ENCODE measurements at regions not wholly inside any gene's neighbourhood (a gene's known extent, or its start where the extent isn't known, plus 50 kb on each side); places are given as distances from the start of the nearest gene placed in this dataset.
A peak's percentile ranks its signal among the peaks of the same experiment; 100 is the strongest.

DNA sequence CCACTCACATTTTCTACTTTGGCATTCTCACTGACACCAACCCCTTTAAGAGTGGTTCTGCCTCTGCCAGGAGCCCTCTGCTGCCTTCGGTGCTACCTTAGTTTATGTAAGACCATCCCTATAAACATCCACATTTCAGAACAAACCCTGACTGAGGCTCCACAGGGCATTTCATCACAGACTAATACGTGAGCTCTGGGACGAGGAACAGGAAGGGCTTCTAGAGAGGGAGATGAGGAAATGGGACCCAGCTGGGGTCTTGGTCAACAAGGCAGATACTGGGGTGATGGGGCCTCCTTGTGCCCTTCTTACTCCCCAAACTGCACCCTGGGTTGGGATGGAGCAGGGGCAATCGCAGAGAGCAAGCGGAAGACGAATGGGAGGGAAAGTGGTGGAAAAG, 86.5 kb upstream of the FYN start:
- DNase-seq, result no peak

DNA sequence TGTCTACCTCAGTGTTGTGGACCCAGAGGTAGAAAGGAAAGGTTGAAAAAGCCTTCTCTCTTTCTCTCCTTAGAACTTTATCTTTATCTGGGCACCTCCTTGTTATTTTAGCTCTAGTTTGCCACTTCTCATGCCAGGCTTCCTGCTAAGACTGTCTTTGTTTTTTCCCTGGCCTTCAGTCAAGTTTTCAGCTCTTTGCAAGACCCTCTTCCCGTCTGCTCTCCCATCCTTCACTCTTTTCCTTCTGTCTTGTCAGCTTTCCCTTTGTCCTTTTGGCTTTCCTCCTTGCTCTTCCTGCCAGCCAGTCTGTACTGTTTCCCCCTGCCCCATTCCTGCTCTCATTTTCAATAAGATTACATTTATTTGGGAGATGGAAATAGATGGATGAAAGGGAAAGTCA, 86.8 kb upstream of the CCN6 start:
- no peak for DNase-seq

DNA sequence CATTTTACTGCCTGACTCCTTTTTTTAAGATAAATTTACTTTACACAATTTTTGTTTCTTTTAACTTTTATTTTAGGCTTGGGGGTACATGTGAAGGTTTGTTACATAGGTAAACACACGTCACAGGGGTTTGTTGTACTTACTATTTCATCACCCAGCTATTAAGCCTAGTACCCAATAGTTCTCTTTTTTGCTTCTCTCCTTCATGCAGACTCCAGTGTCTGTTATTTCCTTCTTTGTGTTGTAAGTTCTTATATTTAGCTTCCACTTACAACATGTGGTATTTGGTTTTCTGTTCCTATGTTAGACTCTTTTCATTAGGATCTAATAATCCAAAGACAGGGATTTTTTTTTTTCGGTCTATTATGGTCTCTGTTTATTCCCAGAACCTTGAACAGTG, 83.5 kb upstream of the CCN6 start:
- no peak for DNase-seq

DNA sequence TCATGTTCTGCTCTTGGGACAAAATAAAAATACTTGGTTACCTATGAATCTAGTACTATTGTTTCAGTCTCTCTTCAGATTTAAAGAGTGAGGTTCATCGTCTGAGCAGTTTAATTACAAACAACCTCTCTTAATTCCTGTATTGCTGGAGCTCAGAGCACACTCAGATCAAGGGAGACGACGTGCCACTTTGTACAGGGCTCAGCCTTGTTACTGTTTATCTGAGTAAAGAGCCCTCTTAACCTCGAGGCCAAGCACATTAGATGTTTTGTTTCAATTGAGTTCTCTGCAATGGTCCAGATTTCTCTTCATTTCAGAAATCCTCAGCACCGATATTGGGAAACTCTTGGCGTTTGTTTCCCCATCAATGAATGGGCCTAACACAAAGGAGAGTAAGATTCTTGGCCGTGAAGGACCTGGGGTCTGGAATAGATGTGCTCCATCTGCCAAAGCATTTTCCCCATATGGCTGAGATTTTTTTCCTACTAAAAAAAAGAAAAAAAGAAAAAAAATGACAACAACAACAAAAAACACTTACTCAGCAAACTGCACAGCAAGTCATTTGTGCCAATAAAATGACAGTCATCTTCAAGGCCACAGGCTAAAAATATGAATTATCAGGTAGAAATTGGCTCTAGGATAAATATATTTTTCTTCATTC, 82.6 kb upstream of the CCN6 start:
- no peak for DNase-seq

- DNase-seq, result no peak
Observed at GRCh38 chr6:111971866-111972532, 81.9 kb upstream of the CCN6 start.

- no peak for DNase-seq
Observed at GRCh38 chr6:111972745-111973117, 81.2 kb upstream of the CCN6 start.

- DNase-seq, result peak; percentile 27
Observed at GRCh38 chr6:111973118-111973761, 80.7 kb upstream of the CCN6 start.

DNA sequence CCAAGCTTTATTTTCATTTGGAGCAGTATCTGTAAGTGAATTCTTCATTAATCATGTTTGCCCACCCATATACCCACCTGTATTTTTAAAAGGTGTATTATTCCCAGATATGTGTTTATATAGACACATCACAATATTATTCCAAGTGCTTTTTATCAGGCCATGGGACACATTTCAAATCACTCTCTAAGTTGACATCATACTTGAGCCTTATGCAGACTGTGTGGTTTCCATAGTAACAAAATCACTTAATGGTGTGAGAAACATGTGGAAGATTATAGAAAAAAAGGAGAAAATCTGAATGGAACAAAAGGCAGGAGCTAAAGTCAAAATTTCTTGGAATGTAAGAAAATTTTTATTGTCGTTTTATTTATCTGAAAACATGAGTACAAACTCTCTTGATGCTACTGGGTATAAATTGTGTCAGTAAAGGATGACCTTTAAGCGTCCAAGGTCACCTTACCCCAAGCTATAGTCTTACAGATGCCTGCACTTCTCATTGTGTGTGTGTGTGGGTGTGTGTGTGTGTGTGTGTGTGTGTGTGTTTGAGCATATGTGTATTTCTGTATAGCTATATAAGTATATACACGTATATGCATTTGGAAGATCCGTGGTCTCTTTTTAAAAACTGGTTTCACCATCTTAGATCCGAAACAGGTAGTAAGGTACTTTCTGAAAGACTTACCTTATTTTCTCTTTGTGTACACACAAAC, 79.8 kb upstream of the CCN6 start:
- no peak for DNase-seq

GRCh38 chr6:111975466-111975865, 78.4 kb upstream of the CCN6 start:
- DNase-seq, result peak; percentile 63

GRCh38 chr6:111976139-111976538, 77.8 kb upstream of the CCN6 start:
- DNase-seq, result no peak

GRCh38 chr6:111978532-111979149, 75.3 kb upstream of the CCN6 start:
- no peak for DNase-seq

DNA sequence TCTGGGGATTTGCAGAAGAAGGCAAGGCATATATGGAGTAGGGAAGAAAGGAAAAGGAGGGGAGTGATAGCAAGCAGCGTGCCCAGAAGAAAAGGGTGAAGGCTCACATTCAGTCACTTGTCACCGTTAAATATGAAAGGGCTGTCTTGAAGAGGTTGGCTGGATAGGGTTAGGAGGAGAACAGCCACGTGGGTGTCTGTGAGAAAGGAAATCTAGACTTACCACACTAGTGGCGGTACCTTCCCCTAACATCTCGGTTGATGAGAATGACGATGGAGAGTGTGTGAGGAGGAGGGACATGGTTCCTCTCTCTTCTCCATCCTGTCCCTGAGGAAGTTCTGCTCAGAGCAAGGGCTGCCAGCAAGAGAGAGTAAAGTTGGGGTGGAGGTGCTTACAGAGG, 74.3 kb upstream of the CCN6 start:
- no peak for DNase-seq

- no peak for DNase-seq
Observed at GRCh38 chr6:111980143-111980542, 73.8 kb upstream of the CCN6 start.

DNA sequence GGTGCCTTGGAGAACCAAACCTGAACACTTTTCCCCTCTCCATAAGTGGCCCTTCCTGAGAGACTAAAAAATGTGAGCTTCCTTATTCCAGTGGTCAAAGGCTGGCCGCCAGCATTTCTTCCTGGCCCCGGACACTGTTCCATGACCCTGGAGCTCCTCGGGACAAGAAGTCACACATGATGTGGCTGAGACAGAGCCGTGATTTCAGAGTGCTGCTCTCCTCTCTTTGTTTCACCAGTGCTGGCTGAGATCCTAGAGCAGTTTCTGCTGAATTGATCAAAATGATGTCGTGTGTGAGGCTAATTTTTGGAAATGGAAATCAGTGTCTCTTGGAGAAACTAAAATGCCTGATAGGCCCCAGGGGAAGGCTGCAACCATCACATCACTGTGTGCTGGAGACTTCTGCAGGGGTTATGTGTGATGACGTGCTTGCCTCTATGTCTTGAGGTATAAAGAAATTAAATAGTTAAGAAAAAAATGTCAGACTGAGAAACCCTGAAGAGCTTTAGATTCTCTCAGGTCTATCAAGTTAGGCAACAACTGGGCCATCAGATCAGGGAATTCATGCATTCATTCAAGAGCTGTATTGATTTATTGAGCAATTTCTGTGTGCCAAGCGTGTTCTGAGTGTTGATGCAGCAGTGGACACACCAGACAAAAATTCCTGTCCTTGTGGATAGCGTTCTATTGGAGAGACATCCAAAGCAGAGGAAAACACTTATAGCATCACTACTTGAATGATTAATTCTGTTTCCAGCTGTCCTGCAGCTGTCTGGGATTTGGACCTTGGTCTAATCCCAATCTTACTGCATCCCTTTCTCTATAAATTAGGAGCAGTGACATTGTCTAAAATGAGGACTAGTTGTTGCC, 72.7 kb upstream of the CCN6 start:
- no peak for DNase-seq

GRCh38 chr6:111982681-111983080, 71.2 kb upstream of the CCN6 start:
- DNase-seq, result peak; percentile 17

DNA sequence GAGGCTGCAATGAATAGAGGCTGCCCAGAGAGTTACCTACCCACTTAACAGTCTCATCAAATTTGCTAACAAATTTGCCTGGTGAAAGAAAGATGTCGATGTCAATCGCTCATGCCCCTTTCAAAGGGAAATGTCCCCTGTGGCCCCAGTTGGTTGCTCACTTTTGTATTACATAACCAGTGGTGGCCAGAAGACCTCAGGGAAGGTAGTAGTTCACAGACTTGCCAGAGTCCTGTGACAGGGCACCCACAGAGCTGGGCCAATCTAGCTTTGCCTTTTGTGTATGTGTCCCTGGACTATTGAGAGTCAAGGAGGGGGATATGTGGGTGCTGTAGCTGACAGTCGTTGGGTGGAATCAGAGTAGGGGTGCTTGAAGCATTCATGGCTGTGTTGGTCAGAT, 70.7 kb upstream of the CCN6 start:
- no peak for DNase-seq

GRCh38 chr6:111984081-111984480, 69.8 kb upstream of the CCN6 start:
- DNase-seq, result no peak

GRCh38 chr6:111984516-111985201, 69.2 kb upstream of the CCN6 start:
- DNase-seq, result no peak

DNA sequence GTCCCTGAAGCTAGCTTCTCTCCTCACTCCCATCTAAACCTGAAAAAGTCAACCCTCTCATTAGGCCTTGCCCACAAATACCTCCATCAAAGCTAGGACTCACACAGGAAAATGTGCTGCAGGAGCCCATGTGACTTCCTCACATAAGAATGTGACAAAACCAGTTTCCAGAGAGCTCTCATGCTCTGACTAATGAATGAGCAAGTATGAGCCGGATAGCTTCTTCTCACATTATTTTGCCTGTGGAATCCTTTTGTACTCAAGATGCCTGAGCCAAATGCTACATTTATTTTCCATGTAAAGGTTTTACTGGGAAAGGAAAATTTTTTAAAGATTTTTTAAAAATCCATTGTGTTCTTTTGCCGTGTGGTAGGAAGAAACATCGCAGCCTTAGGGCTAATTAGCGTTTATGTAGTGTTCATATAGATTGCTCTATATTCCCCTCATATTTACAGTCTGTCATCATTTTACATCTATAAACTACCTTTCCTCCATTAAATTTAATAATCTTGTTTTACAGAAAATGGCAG, 68.6 kb upstream of the CCN6 start:
- DNase-seq, result peak; percentile 94

DNA sequence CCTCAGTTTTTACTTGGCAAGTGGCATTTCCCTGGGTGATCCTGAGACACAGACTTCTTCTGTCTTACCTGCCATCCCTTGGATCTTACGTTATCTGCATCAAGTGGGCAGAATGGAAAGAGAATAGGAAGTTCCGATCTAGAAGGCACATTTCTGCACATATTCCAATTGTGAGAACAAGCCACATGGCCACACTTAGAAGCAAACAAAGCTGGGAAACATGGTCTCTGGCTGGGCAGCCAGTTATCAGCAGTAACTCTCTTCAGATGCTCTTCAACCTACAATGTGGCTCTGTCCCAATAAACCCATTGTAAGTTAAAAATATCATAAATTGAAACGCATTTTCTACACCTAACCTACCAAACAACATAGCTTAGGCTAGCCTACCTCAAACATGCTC, 67.3 kb upstream of the CCN6 start:
- DNase-seq, result peak; percentile 51

DNA sequence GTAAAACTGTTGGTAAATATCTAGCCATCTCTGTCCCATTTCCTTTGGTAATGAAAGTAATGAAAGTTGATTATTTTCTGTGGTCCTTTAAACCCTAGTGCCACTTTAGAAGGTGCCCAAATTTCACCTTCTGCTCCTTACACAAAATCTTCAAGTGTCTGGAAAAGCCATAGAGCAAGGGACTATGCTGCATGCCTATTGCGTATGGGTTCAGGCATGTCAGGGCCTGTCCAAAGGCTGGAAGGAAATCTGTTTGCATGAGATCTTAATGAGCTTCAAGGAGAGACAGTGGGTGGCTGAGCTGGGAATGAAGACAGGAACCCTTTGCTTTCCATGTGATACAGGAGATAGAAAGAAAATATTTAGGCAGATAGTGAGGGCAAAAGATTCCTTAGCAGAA, 66.6 kb upstream of the CCN6 start:
- DNase-seq, result peak; percentile 83

DNA sequence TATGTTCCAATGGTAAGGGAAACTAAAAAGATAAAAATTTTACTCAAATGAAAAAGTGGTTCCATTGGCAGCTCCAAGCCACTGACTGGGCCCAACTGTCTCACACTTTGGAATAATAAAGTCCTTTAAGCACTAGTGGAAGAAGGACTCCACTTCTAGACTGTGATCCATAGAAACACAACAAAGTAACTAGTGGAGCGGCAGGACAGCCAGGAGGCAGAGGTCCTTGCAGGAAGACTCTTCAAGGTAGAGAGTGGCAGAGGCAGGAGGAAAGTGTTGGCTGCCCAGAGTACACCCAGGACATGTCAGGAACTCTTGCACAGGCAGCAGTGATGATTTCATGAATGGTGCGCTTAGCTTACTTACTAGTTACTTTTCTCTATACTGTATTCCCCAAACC, 65.0 kb upstream of the CCN6 start:
- DNase-seq, result no peak
